H1 (cell line): ENCODE measurements at regions not wholly inside any gene's neighbourhood (a gene's known extent, or its start where the extent isn't known, plus 50 kb on each side); places are given as distances from the start of the nearest gene placed in this dataset.

Source experiments
- CTCF ChIA-PET: fragments of 300-600 bp; sonication (Branson Sonifier 250); formaldehyde crosslinking; loops from one replicate; lab custom pipeline; 2021; ENCODE audit not compliant: partially characterized antibody; lab: Charles Lee
- POLR2A ChIA-PET: fragments of 300-600 bp; sonication (Branson Sonifier 250); formaldehyde crosslinking; loops from one replicate; lab custom pipeline; 2021; ENCODE audit warnings: inconsistent platforms; ENCODE audit not compliant: partially characterized antibody; lab: Charles Lee
- DNase-seq, 2 experiments: peaks; one replicate each; pipeline versions ENCODE4 v3.0.0 to v3.0.0-alpha.2; 2010 to 2022; ENCODE audit warnings: low spot score in 2 of 2, low read depth in 1 of 2, mixed read lengths in 1 of 2
- FAIRE-seq: peaks from 2 replicates; lab custom pipeline; 2011; peaks lifted over from hg19 to GRCh38; lab: Jason Lieb, UNC
- H2AFZ ChIP-seq: 2 replicates; pipeline ENCODE4 v1.8.1; 2012; ENCODE audit warnings: low read length, inconsistent platforms
- H2AK5ac ChIP-seq: 2 replicates; pipeline ENCODE4 v1.6.1; 2013; ENCODE audit warnings: low read depth, low read length
- H2BK120ac ChIP-seq: replicated peaks from 2 replicates; pipeline ENCODE3; 2013; ENCODE audit warnings: low read depth, low read length, inconsistent platforms
- H2BK12ac ChIP-seq: 2 replicates; pipeline ENCODE4 v1.6.1; 2013; ENCODE audit warnings: low read depth, low read length
- H2BK15ac ChIP-seq: 2 replicates; pipeline ENCODE4 v1.6.1; 2013; ENCODE audit warnings: low read length
- H2BK20ac ChIP-seq: 2 replicates; pipeline ENCODE4 v1.6.1; 2013; ENCODE audit warnings: low read length
- H2BK5ac ChIP-seq: 2 replicates; pipeline ENCODE4 v1.6.1; 2013; ENCODE audit warnings: low read depth, low read length
- H3K14ac ChIP-seq: 2 replicates; pipeline ENCODE4 v1.6.1; 2013; ENCODE audit warnings: inconsistent platforms; ENCODE audit not compliant: insufficient read length
- H3K18ac ChIP-seq: 2 replicates; pipeline ENCODE4 v1.6.1; 2013; ENCODE audit warnings: low read length; ENCODE audit errors: extremely low read depth
- H3K23ac ChIP-seq: 2 replicates; pipeline ENCODE4 v1.6.1; 2013; ENCODE audit warnings: inconsistent platforms; ENCODE audit not compliant: insufficient read length
- H3K23me2 ChIP-seq: 2 replicates; pipeline ENCODE4 v1.6.1; 2013; ENCODE audit warnings: low read depth, low read length
- H3K27ac ChIP-seq: 2 replicates; pipeline ENCODE4 v1.6.1; 2011; ENCODE audit warnings: low read depth, low read length, inconsistent platforms
- H3K27me3 ChIP-seq, 4 experiments: replicated peaks in 1 of 4; 1 replicate in 1 of 4; 2 replicates in 3 of 4; pipeline versions ENCODE4 v1.6.1 to v1.8.1; 2011 to 2013; ENCODE audit warnings: low read length in 3 of 4, mild to moderate bottlenecking in 3 of 4, inconsistent platforms in 2 of 4, mixed read lengths in 2 of 4, moderate library complexity in 1 of 4; ENCODE audit not compliant: control insufficient read depth in 3 of 4, insufficient read depth in 3 of 4; ENCODE audit errors: extremely low read depth in 1 of 4
- H3K36me3 ChIP-seq, 4 experiments: 2 replicates each; pipeline versions ENCODE4 v1.6.1 to v1.8.1; 2011 to 2013; ENCODE audit warnings: mild to moderate bottlenecking in 4 of 4, low read length in 3 of 4, moderate library complexity in 2 of 4, control low read depth in 1 of 4, inconsistent platforms in 1 of 4; ENCODE audit not compliant: insufficient read depth in 4 of 4, control insufficient read depth in 2 of 4
- H3K4ac ChIP-seq: replicated peaks from 2 replicates; pipeline ENCODE3; 2013; ENCODE audit warnings: low read length, low read depth, mixed read lengths, inconsistent platforms; ENCODE audit not compliant: insufficient read length
- H3K4me1 ChIP-seq, 4 experiments: replicated peaks in 1 of 4; 1 replicate in 1 of 4; 2 replicates in 3 of 4; pipeline versions ENCODE4 v1.6.1 to v1.8.1; 2011 to 2013; ENCODE audit warnings: low read length in 3 of 4, inconsistent platforms in 2 of 4, mixed read lengths in 1 of 4; ENCODE audit not compliant: insufficient read depth in 4 of 4, control insufficient read depth in 3 of 4
- H3K4me2 ChIP-seq, 2 experiments: 2 replicates each; pipeline versions ENCODE4 v1.6.1 to v1.8.1; 2011 to 2013; ENCODE audit warnings: low read depth in 2 of 2, low read length in 2 of 2, control low read depth in 1 of 2, inconsistent platforms in 1 of 2, mild to moderate bottlenecking in 1 of 2; ENCODE audit not compliant: insufficient read depth in 1 of 2
- H3K4me3 ChIP-seq, 4 experiments: fragments of 200-600, 300-600 bp in 1 of 4; sonication (generic), shearing (Covaris generic), sonication (Bioruptor Twin) in 1 of 4; 2 replicates each; pipeline versions ENCODE4 v1.5.1 to v1.8.1; 2011 to 2016; ENCODE audit warnings: low read length in 4 of 4, low read depth in 3 of 4, control low read depth in 2 of 4, inconsistent platforms in 2 of 4, mild to moderate bottlenecking in 2 of 4, mixed read lengths in 1 of 4, moderate library complexity in 1 of 4; ENCODE audit not compliant: insufficient read depth in 2 of 4; ENCODE audit errors: extremely low read depth in 1 of 4
- H3K56ac ChIP-seq: replicated peaks from 2 replicates; pipeline ENCODE3; 2013; ENCODE audit warnings: low read depth, mild to moderate bottlenecking, mixed read lengths, low read length, inconsistent platforms; ENCODE audit not compliant: insufficient read length
- H3K79me1 ChIP-seq: 2 replicates; pipeline ENCODE4 v1.6.1; 2013; ENCODE audit warnings: low read depth, low read length, control low read depth
- H3K79me2 ChIP-seq, 2 experiments: 2 replicates each; pipeline versions ENCODE4 v1.6.1 to v1.8.1; 2012 to 2013; ENCODE audit warnings: low read length in 2 of 2, mild to moderate bottlenecking in 2 of 2, inconsistent platforms in 1 of 2; ENCODE audit not compliant: insufficient read depth in 2 of 2, control insufficient read depth in 1 of 2
- H3K9ac ChIP-seq, 4 experiments: replicated peaks in 1 of 4; 1 replicate in 1 of 4; 2 replicates in 3 of 4; pipeline versions ENCODE4 v1.6.1 to v1.8.1; 2011 to 2013; ENCODE audit warnings: low read depth in 3 of 4, low read length in 3 of 4, control low read depth in 2 of 4, mild to moderate bottlenecking in 2 of 4, moderate library complexity in 2 of 4, inconsistent platforms in 1 of 4; ENCODE audit errors: extremely low read depth in 1 of 4
- H3K9me3 ChIP-seq, 2 experiments: 2 replicates each; pipeline versions ENCODE4 v1.6.1 to v1.8.1; 2012 to 2013; ENCODE audit warnings: mild to moderate bottlenecking in 2 of 2, moderate library complexity in 2 of 2, control low read depth in 1 of 2, inconsistent platforms in 1 of 2, low read depth in 1 of 2, low read length in 1 of 2, mixed read lengths in 1 of 2; ENCODE audit not compliant: insufficient read depth in 2 of 2
- H4K20me1 ChIP-seq, 2 experiments: replicated peaks in 1 of 2; 2 replicates each; pipeline versions ENCODE3 to v1.8.1; 2011 to 2013; ENCODE audit warnings: inconsistent platforms in 2 of 2, low read length in 2 of 2, mild to moderate bottlenecking in 1 of 2; ENCODE audit not compliant: insufficient read depth in 2 of 2, control insufficient read depth in 1 of 2
- H4K5ac ChIP-seq: 2 replicates; pipeline ENCODE4 v1.6.1; 2013; ENCODE audit warnings: low read length, low read depth, mixed read lengths, inconsistent platforms; ENCODE audit not compliant: insufficient read length
- H4K8ac ChIP-seq: 2 replicates; pipeline ENCODE4 v1.8.0; 2013; ENCODE audit warnings: mild to moderate bottlenecking, moderate library complexity, low read length, inconsistent platforms; ENCODE audit not compliant: insufficient read depth; ENCODE audit errors: extremely low read depth
- H4K91ac ChIP-seq: replicated peaks from 2 replicates; pipeline ENCODE3; 2013; ENCODE audit warnings: low read length, mixed read lengths, inconsistent platforms; ENCODE audit not compliant: insufficient read length
- CHD2 ChIP-seq: IDR thresholded peaks from 2 replicates; pipeline ENCODE4 v1.6.1; 2012; ENCODE audit warnings: low read length, improper control_type of control experiment
- CTCF ChIP-seq, 3 experiments: IDR thresholded peaks; 1 replicate in 2 of 3; 2 replicates in 1 of 3; pipeline versions ENCODE4 v1.5.1 to v1.6.1; 2011; ENCODE audit warnings: low read length in 3 of 3, mild to moderate bottlenecking in 3 of 3, inconsistent platforms in 2 of 3, low read depth in 1 of 3, moderate library complexity in 1 of 3; ENCODE audit not compliant: insufficient read depth in 1 of 3; ENCODE audit errors: control extremely low read depth in 1 of 3
- RBBP5 ChIP-seq: IDR thresholded peaks from 2 replicates; pipeline ENCODE4 v1.7.1; 2012; ENCODE audit warnings: low read depth, mild to moderate bottlenecking, inconsistent platforms, low read length, moderate library complexity, borderline replicate concordance
- WGBS, 2 experiments: shearing (Covaris generic) in 1 of 2; methylation state at CpG; one replicate each; pipeline versions ENCODE4 v1.1.6 to v1.1.7; 2013 to 2015; ENCODE audit warnings: low lambda C conversion rate in 2 of 2, mixed read lengths in 2 of 2, inconsistent platforms in 1 of 2, low coverage in 1 of 2, missing lambda C conversion rate in 1 of 2; ENCODE audit not compliant: insufficient replicate concordance in 2 of 2, insufficient coverage in 1 of 2, insufficient read length in 1 of 2; ENCODE audit errors: extremely low coverage in 1 of 2, missing lambda C conversion rate in 1 of 2; 5-methylcytosine and 5-hydroxymethylcytosine counted together

GRCh38 chr4:157912212-157912611, 260.6 kb downstream of the GASK1B start:
- Histone ChIP-seq H2BK15ac (no peak overlapping the region), H4K8ac (no peak overlapping the region), H3K27me3 (no peaks in the 10 kb centered on the region), H3K4ac (no peak overlapping the region), H3K79me1 (no peaks in the 10 kb centered on the region), H4K20me1 (no peaks in the 10 kb centered on the region), H3K23ac (no peak overlapping the region), H2AFZ (no peak overlapping the region), H4K91ac (no peak overlapping the region), H2BK12ac (no peak overlapping the region), H2BK5ac (no peak overlapping the region), H4K5ac (no peak overlapping the region), H3K4me3 (no peak overlapping the region), H3K9me3 (no peaks in the 10 kb centered on the region), H3K18ac (no peak overlapping the region), H3K9ac (no peak overlapping the region), H2BK120ac (no peak overlapping the region), H3K27ac (no peak overlapping the region), H2BK20ac (no peak overlapping the region), H3K23me2 (no peaks in the 10 kb centered on the region), H3K36me3 (no peaks in the 10 kb centered on the region), H3K4me2 (no peak overlapping the region), H3K14ac (no peak overlapping the region), H3K4me1 (no peaks in the 10 kb centered on the region), H2AK5ac (no peak overlapping the region), H3K56ac (no peak overlapping the region), H3K79me2 (no peaks in the 10 kb centered on the region)
- ChIA-PET POLR2A (no interaction called here), CTCF (no interaction called here)
- FAIRE-seq = no peak
- 96% methylated on average over 3 of the region's 3 CpGs; no CpG with 5 or more reads in 1 of the 2 experiments for WGBS, 2 experiments
- TF ChIP-seq CTCF (IDR thresholded peaks at IDR 0.05; ENCODE audit: control extremely low read depth in 1 of 3, insufficient read depth in 1 of 3, low read depth in 1 of 3, low read length in 3 of 3) = no peak
- TF ChIP-seq RBBP5 = no peak
- no peak for TF ChIP-seq CHD2
- DNase-seq = no peak
